IMR-90 (cell line): ENCODE measurements at regions not wholly inside any gene's neighbourhood (a gene's known extent, or its start where the extent isn't known, plus 50 kb on each side); places are given as distances from the start of the nearest gene placed in this dataset.
A peak's percentile ranks its signal among the peaks of the same experiment; 100 is the strongest.

Source experiments
- ATAC-seq: fragments of 200-7000 bp; cut with Tn5 transposase; 2 replicates; pipeline ENCODE4 v1.9.1; 2020; ENCODE audit warnings: low read depth, mild to moderate bottlenecking, moderate library complexity
- BruUV-seq: library from RNA; stranded (reverse); fragments of 400-500 nt; replicated peaks from 2 replicates; lab custom pipeline; 2021; lab: Mats Ljungman, UMichigan
- CTCF ChIA-PET: fragments of 300-600 bp; formaldehyde crosslinking; extraction: SDS; loops from one replicate; lab custom pipeline; 2021; ENCODE audit warnings: antibody characterized with exemption; lab: Yijun Ruan, JAX
- POLR2A ChIA-PET: fragments of 300-600 bp; sonication (Branson Sonifier 250); formaldehyde crosslinking; loops from one replicate; lab custom pipeline; 2022; ENCODE audit warnings: antibody characterized with exemption; ENCODE audit not compliant: unreplicated experiment; lab: Charles Lee
- DNase-seq: peaks from one replicate; pipeline ENCODE4 v3.0.0; 2013
- H2AFZ ChIP-seq: replicated peaks from 2 replicates; pipeline ENCODE3; 2013; ENCODE audit warnings: low read length, mild to moderate bottlenecking; ENCODE audit not compliant: poor library complexity
- H2AK5ac ChIP-seq: 2 replicates; pipeline ENCODE4 v1.6.1; 2013; ENCODE audit warnings: low read depth, low read length, inconsistent platforms
- H2AK9ac ChIP-seq: replicated peaks from 2 replicates; pipeline ENCODE3; 2013; ENCODE audit warnings: mild to moderate bottlenecking, low read depth, low read length, moderate library complexity; ENCODE audit not compliant: poor library complexity
- H2BK120ac ChIP-seq: 2 replicates; pipeline ENCODE4 v1.6.1; 2013; ENCODE audit warnings: low read depth, low read length, inconsistent platforms
- H2BK15ac ChIP-seq: 3 replicates; pipeline ENCODE4 v1.6.1; 2013; ENCODE audit warnings: low read depth, low read length, inconsistent platforms
- H2BK20ac ChIP-seq: 2 replicates; pipeline ENCODE4 v1.6.1; 2013; ENCODE audit warnings: low read depth, mild to moderate bottlenecking, inconsistent platforms, low read length, moderate library complexity
- H2BK5ac ChIP-seq: 2 replicates; pipeline ENCODE4 v1.6.1; 2013; ENCODE audit warnings: mild to moderate bottlenecking, low read depth, low read length, inconsistent platforms; ENCODE audit not compliant: poor library complexity, severe bottlenecking
- H3K14ac ChIP-seq: replicated peaks from 2 replicates; pipeline ENCODE4 v1.6.1; 2013; ENCODE audit warnings: low read depth, low read length, inconsistent platforms
- H3K18ac ChIP-seq: 2 replicates; pipeline ENCODE4 v1.6.1; 2013; ENCODE audit warnings: low read depth, low read length, control low read depth
- H3K23ac ChIP-seq: 2 replicates; pipeline ENCODE4 v1.6.1; 2013; ENCODE audit warnings: low read depth, low read length, inconsistent platforms
- H3K27ac ChIP-seq: 2 replicates; pipeline ENCODE4 v1.5.1; 2013; ENCODE audit warnings: mild to moderate bottlenecking, control low read depth, low read length; ENCODE audit not compliant: insufficient read depth
- H3K27me3 ChIP-seq: 2 replicates; pipeline ENCODE4 v1.6.1; 2013; ENCODE audit warnings: low read length; ENCODE audit not compliant: control insufficient read depth, insufficient read depth
- H3K36me3 ChIP-seq: 2 replicates; pipeline ENCODE4 v1.6.1; 2013; ENCODE audit warnings: low read length, mixed read lengths; ENCODE audit not compliant: control insufficient read depth, insufficient read depth
- H3K4ac ChIP-seq: 2 replicates; pipeline ENCODE4 v1.6.1; 2013; ENCODE audit warnings: low read depth, low read length, inconsistent platforms
- H3K4me1 ChIP-seq: 2 replicates; pipeline ENCODE4 v1.6.1; 2013; ENCODE audit warnings: low read length, mixed read lengths; ENCODE audit not compliant: control insufficient read depth, insufficient read depth
- H3K4me2 ChIP-seq: 2 replicates; pipeline ENCODE4 v1.6.1; 2013; ENCODE audit warnings: low read depth, mild to moderate bottlenecking, control low read depth, low read length, moderate library complexity
- H3K4me3 ChIP-seq: 2 replicates; pipeline ENCODE4 v1.5.1; 2013; ENCODE audit warnings: low read depth, mild to moderate bottlenecking, control low read depth, low read length, moderate library complexity; ENCODE audit not compliant: insufficient read depth
- H3K56ac ChIP-seq: 2 replicates; pipeline ENCODE4 v1.6.1; 2013; ENCODE audit warnings: low read length, inconsistent platforms; ENCODE audit not compliant: insufficient read depth; ENCODE audit errors: extremely low read depth
- H3K79me1 ChIP-seq, 2 experiments: 2 replicates each; pipeline ENCODE4 v1.6.1; 2013; ENCODE audit warnings: low read length in 2 of 2, inconsistent platforms in 1 of 2, low read depth in 1 of 2
- H3K9ac ChIP-seq: 2 replicates; pipeline ENCODE4 v1.6.1; 2013; ENCODE audit warnings: low read depth, low read length, control low read depth
- H3K9me1 ChIP-seq: 2 replicates; pipeline ENCODE4 v1.6.1; 2013; ENCODE audit warnings: low read length, inconsistent platforms; ENCODE audit not compliant: insufficient read depth
- H3K9me3 ChIP-seq: 2 replicates; pipeline ENCODE4 v1.6.1; 2013; ENCODE audit warnings: low read length; ENCODE audit not compliant: control insufficient read depth, insufficient read depth
- H4K20me1 ChIP-seq: 2 replicates; pipeline ENCODE4 v1.6.1; 2013; ENCODE audit warnings: low read length, inconsistent platforms; ENCODE audit not compliant: insufficient read depth
- H4K5ac ChIP-seq: 2 replicates; pipeline ENCODE4 v1.6.1; 2013; ENCODE audit warnings: mild to moderate bottlenecking, low read depth, low read length, control low read depth
- H4K8ac ChIP-seq, 2 experiments: 2 replicates each; pipeline ENCODE4 v1.6.1; 2013; ENCODE audit warnings: low read depth in 2 of 2, low read length in 2 of 2, control low read depth in 1 of 2, inconsistent platforms in 1 of 2
- H4K91ac ChIP-seq: 2 replicates; pipeline ENCODE4 v1.6.1; 2013; ENCODE audit warnings: low read depth, low read length, inconsistent platforms; ENCODE audit not compliant: insufficient read depth
- CHD1 ChIP-seq: IDR thresholded peaks from 2 replicates; pipeline ENCODE4 v1.6.1; 2012; ENCODE audit warnings: low read depth, low read length, improper control_type of control experiment
- MAFK ChIP-seq: IDR thresholded peaks from 2 replicates; pipeline ENCODE4 v1.6.1; 2012; ENCODE audit warnings: low read depth, low read length, improper control_type of control experiment
- WGBS, 2 experiments: methylation state at CpG; one replicate each; pipeline versions ENCODE4 v1.1.5 to v1.1.7; 2013; ENCODE audit warnings: missing lambda C conversion rate in 2 of 2; ENCODE audit not compliant: insufficient read length in 1 of 2; ENCODE audit errors: extremely low coverage in 2 of 2; 5-methylcytosine and 5-hydroxymethylcytosine counted together
- dilution Hi-C: fragments of 300-500 bp; cut with HindIII; formaldehyde crosslinking; loops from one replicate; pipeline ENCODE4 v1.14.3; 2018; ENCODE audit warnings: low sequenced_read_pairs; ENCODE audit not compliant: unreplicated experiment
- in situ Hi-C: fragments of 300-500 bp; cut with MboI; formaldehyde crosslinking; loops from 3 replicates; pipeline ENCODE4 v1.14.3; 2019; ENCODE audit warnings: low sequenced_read_pairs, inconsistent platforms, mixed read lengths
- intact Hi-C: fragments of 100-400 bp; cut with micrococcal nuclease; formaldehyde crosslinking; loops from 2 replicates; pipeline ENCODE4 v1.10.0; 2022

DNA sequence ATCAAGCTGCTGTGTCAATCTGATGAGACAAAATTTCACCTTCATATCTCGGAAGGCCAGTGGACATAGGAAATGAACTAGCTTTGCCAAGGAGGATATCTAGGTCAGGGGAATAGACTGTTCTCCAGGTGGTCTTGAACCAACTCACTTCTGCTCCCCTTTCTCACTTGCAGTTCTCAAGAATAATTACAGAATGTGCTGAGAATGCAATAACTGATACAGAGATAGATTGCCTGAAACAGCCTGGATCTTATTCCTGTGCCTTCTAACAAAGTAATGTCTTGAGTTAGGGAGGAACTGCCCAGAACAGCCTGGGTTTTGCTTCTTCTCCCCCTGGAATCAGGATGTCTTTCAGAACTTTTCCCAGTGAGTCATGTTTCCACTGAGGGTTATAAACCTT is 636.7 kb downstream of the KCNT2 start:
- CTCF ChIA-PET: no interaction called here
- no peaks in the 10 kb centered on the region for H3K36me3 ChIP-seq

More for the DNA sequence above, 636.7 kb downstream of the KCNT2 start:
- no peak overlapping the region for H2AFZ ChIP-seq
- H3K4me2 ChIP-seq: no peak overlapping the region
- no peak overlapping the region for H3K23ac ChIP-seq
- H3K4me1 ChIP-seq: no peaks in the 10 kb centered on the region
- no peak overlapping the region for H2AK9ac ChIP-seq
- no peak overlapping the region for H3K4me3 ChIP-seq
- H3K9me3 ChIP-seq: no peaks in the 10 kb centered on the region; the same call in 1 of the 2 replicates
- ATAC-seq (no peak), DNase-seq (no peak)
- no peaks in the 10 kb centered on the region for H3K9me1 ChIP-seq
- TF ChIP-seq CHD1 (no peak), MAFK (0 out of 2 replicates have a peak, but pooled peaks have one; percentile 21)
- H3K56ac ChIP-seq: no peak overlapping the region
- no peak overlapping the region for H2BK15ac ChIP-seq
- dilution Hi-C loops: no loop called here
- H2BK5ac ChIP-seq: no peak overlapping the region
- no peak overlapping the region for H4K91ac ChIP-seq
- no peaks in the 10 kb centered on the region for H3K79me1 ChIP-seq
- no CpG with 5 or more reads among the region's 1 CpG for WGBS, 2 experiments
- no peak overlapping the region for H3K4ac ChIP-seq
- no peak overlapping the region for H3K14ac ChIP-seq
- no peak overlapping the region for H3K9ac ChIP-seq
- H2BK120ac ChIP-seq: no peak overlapping the region
- in situ Hi-C loops: no loop called here
- no peaks in the 10 kb centered on the region for H4K20me1 ChIP-seq
- H3K27ac ChIP-seq: no peak overlapping the region
- intact Hi-C loops: no loop called here
- H4K5ac ChIP-seq: no peak overlapping the region
- BruUV-seq: no TSS peak
- H3K18ac ChIP-seq: no peak overlapping the region
- POLR2A ChIA-PET: no interaction called here
- no peak overlapping the region for H2AK5ac ChIP-seq
- H3K27me3 ChIP-seq: no peaks in the 10 kb centered on the region
- no peak overlapping the region for H4K8ac ChIP-seq
- no peak overlapping the region for H2BK20ac ChIP-seq
